ENCODE measurements at regions not wholly inside any gene's neighbourhood (a gene's known extent, or its start where the extent isn't known, plus 50 kb on each side); places are given as distances from the start of the nearest gene placed in this dataset.

- TF ChIP-seq CTCF (IDR thresholded peaks at IDR 0.05) (no peak), POLR2A (IDR thresholded peaks at IDR 0.05) (no peak), POLR2AphosphoS5 (IDR thresholded peaks at IDR 0.05) (no peak), EP300 (IDR thresholded peaks at IDR 0.05; ENCODE audit: low read depth) (no peak)
- H3K4me1 ChIP-seq, result peaks cover 0 to 9% (median 0%) of the 10 kb centered on the region in 4 donors
- intact Hi-C loops (cut with DNase I; ENCODE audit: low total_unique reads), result no loop called here
- no peak overlapping the region for H3K4me3 ChIP-seq
- H3K27me3 ChIP-seq, result no peaks in the 10 kb centered on the region
- H3K9me3 ChIP-seq, result no peaks in the 10 kb centered on the region
- H3K27ac ChIP-seq, result no peak overlapping the region
- no peak for DNase-seq
- H3K36me3 ChIP-seq, result no peaks in the 10 kb centered on the region
- in situ Hi-C loops (cut with MboI; ENCODE audit: low pct_ligation_motif_present in 1 of 4, low pct_unique_long_range_greater_than_20kb in 1 of 4, low sequenced_read_pairs in 3 of 4), result no loop called here
- 77 to 88% methylated on average over 1 of the region's 1 CpG for WGBS, 2 donors (ENCODE audit: low coverage in 1 of 2)
Observed at GRCh38 chr1:209153411-209153810, 430.1 kb upstream of the CAMK1G start.

- Histone ChIP-seq H3K9me3 (no peaks in the 10 kb centered on the region), H3K27ac (no peak overlapping the region), H3K4me1 (peaks cover 0 to 9% (median 0%) of the 10 kb centered on the region in 4 donors), H3K4me3 (no peak overlapping the region), H3K27me3 (no peaks in the 10 kb centered on the region), H3K36me3 (no peaks in the 10 kb centered on the region)
- in situ Hi-C loops (cut with MboI; ENCODE audit: low pct_ligation_motif_present in 1 of 4, low pct_unique_long_range_greater_than_20kb in 1 of 4, low sequenced_read_pairs in 3 of 4), result no loop called here
- intact Hi-C loops (cut with DNase I; ENCODE audit: low total_unique reads), result no loop called here
- 83% methylated on average over 1 of the region's 1 CpG; no CpG with 5 or more reads in 1 of the 2 donors for WGBS, 2 donors (ENCODE audit: low coverage in 1 of 2)
- TF ChIP-seq POLR2AphosphoS5 (IDR thresholded peaks at IDR 0.05) (no peak), POLR2A (IDR thresholded peaks at IDR 0.05) (no peak), EP300 (IDR thresholded peaks at IDR 0.05; ENCODE audit: low read depth) (no peak), CTCF (IDR thresholded peaks at IDR 0.05) (no peak)
- no peak for DNase-seq
Observed at GRCh38 chr1:209154912-209155311, 428.6 kb upstream of the CAMK1G start.

- Histone ChIP-seq H3K9me3 (no peaks in the 10 kb centered on the region), H3K36me3 (no peaks in the 10 kb centered on the region), H3K27me3 (no peaks in the 10 kb centered on the region), H3K27ac (no peak overlapping the region), H3K4me3 (no peak overlapping the region), H3K4me1 (peaks cover 0 to 9% (median 0%) of the 10 kb centered on the region in 4 donors)
- no peak for DNase-seq
- intact Hi-C loops (cut with DNase I; ENCODE audit: low total_unique reads) (no loop called here), in situ Hi-C loops (cut with MboI; ENCODE audit: low pct_ligation_motif_present in 1 of 4, low pct_unique_long_range_greater_than_20kb in 1 of 4, low sequenced_read_pairs in 3 of 4) (no loop called here)
- 56 to 58% methylated on average over 3 of the region's 3 CpGs for WGBS, 2 donors (ENCODE audit: low coverage in 1 of 2)
- TF ChIP-seq POLR2A (IDR thresholded peaks at IDR 0.05) (no peak), POLR2AphosphoS5 (IDR thresholded peaks at IDR 0.05) (no peak), EP300 (IDR thresholded peaks at IDR 0.05; ENCODE audit: low read depth) (no peak), CTCF (IDR thresholded peaks at IDR 0.05) (no peak)
Observed at GRCh38 chr1:209155546-209155945, 428.0 kb upstream of the CAMK1G start.

- Histone ChIP-seq H3K27ac (no peak overlapping the region), H3K4me1 (peaks cover 0 to 9% (median 0%) of the 10 kb centered on the region in 4 donors), H3K9me3 (no peaks in the 10 kb centered on the region), H3K27me3 (no peaks in the 10 kb centered on the region), H3K36me3 (no peaks in the 10 kb centered on the region), H3K4me3 (no peak overlapping the region)
- in situ Hi-C loops (cut with MboI; ENCODE audit: low pct_ligation_motif_present in 1 of 4, low pct_unique_long_range_greater_than_20kb in 1 of 4, low sequenced_read_pairs in 3 of 4), result no loop called here
- DNase-seq, result no peak
- TF ChIP-seq POLR2AphosphoS5 (IDR thresholded peaks at IDR 0.05) (no peak), CTCF (IDR thresholded peaks at IDR 0.05) (no peak), POLR2A (IDR thresholded peaks at IDR 0.05) (no peak), EP300 (IDR thresholded peaks at IDR 0.05; ENCODE audit: low read depth) (no peak)
- intact Hi-C loops (cut with DNase I; ENCODE audit: low total_unique reads), result no loop called here
- WGBS, 2 donors (ENCODE audit: low coverage in 1 of 2), result 81 to 92% methylated on average over 4 of the region's 4 CpGs
Observed at GRCh38 chr1:209156991-209157390, 426.5 kb upstream of the CAMK1G start.
